ENCODE measurements at regions not wholly inside any gene's neighbourhood (a gene's known extent, or its start where the extent isn't known, plus 50 kb on each side); places are given as distances from the start of the nearest gene placed in this dataset.
"Not testable (repeated sequence)": the region's sequence is repeated elsewhere in the genome, so short reads cannot be mapped to it uniquely, and the experiment has no call there.

DNA sequence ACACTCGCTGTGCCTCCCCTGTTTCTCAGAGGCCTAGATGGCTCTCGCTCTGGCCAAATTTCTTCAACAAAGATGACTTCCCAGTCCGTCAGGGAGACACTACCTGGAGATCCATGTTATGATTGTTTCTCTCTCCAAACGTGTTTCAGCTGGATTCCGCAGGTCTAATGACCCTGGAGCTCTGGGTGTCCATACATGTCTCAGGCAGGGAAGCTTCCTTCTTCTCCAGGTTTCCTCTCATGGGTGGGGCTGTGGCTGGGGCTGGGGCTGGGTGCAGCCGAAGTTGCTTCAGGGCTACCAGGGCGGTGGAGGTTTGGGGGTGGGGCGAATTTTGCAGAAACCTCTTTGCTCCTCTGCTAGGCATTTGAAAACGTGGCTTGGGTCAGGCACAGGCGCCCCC lies 361.8 kb upstream of the ZNF337 start:
- TF ChIP-seq CTCF, POLR2A (IDR thresholded peaks at IDR 0.05): not testable (repeated sequence)
